CD4-positive, alpha-beta T cell treated with Interleukin-6 at 100 ng/mL for 8 hours (primary cell): ENCODE measurements at regions not wholly inside any gene's neighbourhood (a gene's known extent, or its start where the extent isn't known, plus 50 kb on each side); places are given as distances from the start of the nearest gene placed in this dataset.

Source experiments
- DNase-seq: peaks from one replicate; pipeline ENCODE4 v3.0.0-alpha.2; 2020; ENCODE audit warnings: mixed read lengths, low spot score

DNA sequence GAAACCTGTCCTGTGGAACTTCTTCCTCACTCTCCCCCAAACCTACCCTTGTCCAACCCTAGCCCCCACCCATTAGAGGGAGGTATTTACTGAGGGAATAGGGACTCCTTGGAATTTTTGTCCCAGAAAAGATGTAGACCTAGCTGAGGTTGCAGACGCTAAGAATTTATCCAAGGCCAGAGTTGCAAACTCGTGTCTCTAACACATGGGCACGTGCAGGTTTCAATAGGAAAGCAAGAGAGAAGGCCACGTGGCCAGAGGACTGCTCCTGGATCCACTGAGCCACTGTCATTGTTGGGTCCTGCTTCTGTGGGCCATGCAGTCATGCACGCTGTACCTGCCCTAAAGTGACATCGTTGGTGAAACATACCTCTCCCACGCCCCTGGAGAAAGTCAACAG is 243.4 kb upstream of the KCNG1 start:
- DNase-seq, result no peak

- no peak for DNase-seq
Observed at GRCh38 chr20:51265361-51265760, 242.5 kb upstream of the KCNG1 start.

DNA sequence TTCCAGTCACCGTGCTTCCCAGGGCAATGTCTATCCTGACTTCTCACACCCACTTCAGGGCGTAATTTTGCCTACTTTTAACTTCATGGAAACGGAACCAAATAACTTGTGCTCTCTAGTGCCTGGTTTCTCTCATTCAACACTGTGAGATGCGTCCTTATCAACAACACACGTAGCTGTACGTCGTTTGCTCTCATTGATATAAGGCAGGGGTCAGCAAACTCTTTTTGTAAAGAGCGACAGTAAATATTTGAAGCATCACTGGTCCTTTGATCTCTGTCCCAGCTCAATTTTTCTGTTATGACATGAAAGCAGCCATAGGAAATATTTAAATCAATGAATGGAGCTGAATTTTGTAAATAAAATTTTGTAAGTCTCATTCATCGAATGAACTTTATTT is 239.3 kb upstream of the KCNG1 start:
- DNase-seq, result no peak

DNA sequence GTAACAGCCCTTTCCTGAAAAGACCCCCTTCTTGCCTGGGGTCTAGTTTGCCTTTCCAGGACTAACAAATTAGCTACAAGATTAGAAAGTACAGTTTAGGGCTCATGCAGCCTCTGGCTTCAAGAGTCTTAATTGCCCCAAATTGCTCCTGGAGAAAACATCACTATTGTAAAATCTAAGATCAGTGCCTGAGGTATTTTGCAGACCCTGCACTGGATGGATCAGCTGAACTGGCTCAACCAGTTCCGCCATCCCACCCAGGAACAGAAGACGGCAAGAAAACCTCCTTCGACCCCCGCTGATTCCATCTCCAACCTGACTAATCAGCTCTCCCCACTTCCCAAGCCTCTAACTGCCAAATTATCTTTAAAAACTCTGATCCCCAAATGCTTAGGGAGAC is 236.5 kb upstream of the KCNG1 start:
- DNase-seq, result no peak

- no peak for DNase-seq
Observed at GRCh38 chr20:51258582-51259165, 235.8 kb upstream of the KCNG1 start.

DNA sequence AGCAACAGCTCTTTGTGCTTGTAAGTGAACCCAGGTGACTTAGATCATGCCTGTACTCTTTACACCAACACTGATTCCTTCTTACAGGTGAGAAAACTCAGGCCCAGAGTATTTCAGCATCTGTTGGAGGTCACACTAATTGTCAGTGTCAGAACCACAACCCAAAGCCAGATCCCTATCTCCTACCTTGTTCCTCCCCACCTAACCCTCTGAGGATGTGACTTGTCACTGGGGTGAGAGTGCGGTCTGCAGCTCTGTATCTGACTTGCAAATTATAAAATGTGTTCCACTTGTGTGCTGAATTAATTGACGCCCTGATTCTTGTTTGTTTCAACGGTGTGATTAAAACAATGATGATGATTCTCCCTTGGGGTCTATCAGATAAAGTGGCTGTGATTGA is 232.5 kb upstream of the KCNG1 start:
- DNase-seq, result no peak

- DNase-seq, result no peak
Observed at GRCh38 chr20:51253280-51253679, 230.4 kb upstream of the KCNG1 start.

DNA sequence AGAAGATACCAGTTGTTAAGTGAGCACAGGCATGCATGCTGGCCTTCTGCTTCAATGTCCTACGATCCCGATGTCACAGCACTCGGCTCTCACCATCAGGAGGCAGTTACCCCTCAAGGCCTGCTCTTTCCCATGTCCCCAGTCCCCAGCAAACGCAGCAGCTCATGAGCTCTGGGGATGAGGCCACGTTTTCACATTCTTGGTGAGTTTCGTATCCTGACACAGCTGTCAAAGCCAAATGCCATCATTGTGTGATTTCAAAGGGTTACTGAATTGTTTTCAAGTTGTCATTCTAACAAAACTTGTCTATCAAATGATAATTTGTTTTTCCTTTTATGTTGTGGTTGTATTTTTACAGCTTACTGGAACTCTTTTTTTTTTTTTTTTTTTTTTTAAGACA is 226.9 kb upstream of the KCNG1 start:
- no peak for DNase-seq

GRCh38 chr20:51249215-51249614 is 226.3 kb upstream of the KCNG1 start:
- DNase-seq, result no peak

GRCh38 chr20:51244466-51244865 is 221.6 kb upstream of the KCNG1 start:
- DNase-seq, result no peak

DNA sequence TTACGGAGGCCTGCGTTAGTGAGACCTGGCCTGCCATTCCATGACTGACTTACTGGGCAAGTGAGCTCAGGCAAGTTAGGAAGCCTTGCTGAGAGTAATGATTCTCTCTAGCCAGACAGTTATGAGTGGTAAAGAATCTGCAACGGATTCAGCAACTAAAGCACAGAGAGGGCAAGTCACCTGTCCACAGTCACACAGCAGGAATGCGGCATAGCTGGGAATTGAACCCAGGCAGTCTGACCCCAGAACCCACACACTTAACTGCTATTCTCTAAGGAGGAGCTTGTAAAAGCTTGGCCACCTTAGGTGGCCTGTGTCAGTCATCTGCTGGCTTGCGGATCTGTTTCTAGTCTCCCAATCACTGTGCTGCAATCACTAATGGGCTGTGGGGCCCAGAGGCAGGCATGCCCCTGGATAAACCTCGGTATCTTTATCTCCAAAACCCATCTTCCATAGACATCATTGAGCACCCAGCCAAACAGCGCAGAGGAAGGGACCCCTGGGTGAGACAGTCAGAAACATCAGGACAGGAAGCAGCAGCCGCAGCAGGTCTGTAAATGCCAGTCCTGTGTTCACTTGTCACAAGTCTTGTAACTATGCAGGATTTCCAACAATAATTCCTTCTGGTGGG is 215.9 kb upstream of the KCNG1 start:
- no peak for DNase-seq

DNA sequence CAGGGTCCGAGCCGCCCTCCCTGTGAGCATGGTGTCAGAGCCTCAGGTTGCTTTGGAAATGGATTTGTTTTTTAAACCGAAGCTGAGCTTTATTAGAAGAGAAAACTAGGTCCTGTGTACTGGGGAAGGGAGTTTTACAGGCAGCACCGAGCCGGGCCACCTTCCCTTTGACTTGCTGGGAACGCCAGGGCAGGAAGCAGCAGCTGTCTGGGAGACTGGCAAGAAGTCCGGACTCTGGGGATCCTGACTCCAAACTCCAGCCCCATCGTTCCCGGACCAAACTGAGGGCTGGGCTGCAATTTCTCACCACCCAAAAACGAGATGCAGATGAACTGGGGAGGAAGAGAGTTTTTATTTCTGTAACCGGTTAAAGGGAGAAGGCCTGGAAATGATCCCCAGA is 214.9 kb upstream of the KCNG1 start:
- no peak for DNase-seq

GRCh38 chr20:51237278-51237677 is 214.4 kb upstream of the KCNG1 start:
- no peak for DNase-seq

DNA sequence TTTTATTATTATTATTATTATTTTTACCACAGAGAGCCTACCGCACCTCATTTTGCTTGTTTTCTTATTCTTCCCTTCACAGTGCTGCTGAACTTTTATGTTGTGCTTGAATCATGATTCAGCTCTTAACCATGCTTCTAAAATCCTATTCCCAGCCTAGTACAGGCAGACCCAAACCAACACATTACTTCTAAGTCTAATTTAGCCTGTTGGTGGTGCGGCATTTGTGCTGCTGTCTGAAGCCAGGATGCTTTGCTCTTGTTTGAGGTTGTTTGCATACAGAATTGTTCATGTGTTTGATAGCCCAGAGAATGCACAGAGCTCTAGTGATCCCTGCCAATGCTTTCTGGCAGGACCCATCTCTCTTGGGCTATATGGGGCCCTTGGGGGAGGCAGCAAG is 213.5 kb upstream of the KCNG1 start:
- DNase-seq, result no peak

- DNase-seq, result no peak
Observed at GRCh38 chr20:51233345-51233744, 210.4 kb upstream of the KCNG1 start.

DNA sequence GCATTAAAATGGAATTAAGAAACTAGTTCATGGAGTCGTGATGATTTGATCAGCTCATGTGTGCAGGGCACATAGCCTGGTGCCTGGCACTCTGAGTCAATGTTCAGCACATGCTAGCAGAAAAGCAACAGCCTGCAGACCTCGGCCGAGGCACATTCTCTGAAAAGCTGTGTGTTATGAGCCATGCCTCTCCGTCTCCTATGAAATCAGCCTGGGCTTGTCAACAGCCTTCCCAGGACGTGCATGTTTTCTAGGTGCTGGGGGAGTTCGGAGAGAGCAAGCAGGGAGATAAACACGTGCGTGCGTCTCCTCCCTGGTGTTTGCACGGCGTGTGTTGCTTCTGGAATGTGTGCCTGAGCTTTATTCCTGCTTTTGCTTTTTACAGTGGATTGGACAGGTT is 207.8 kb upstream of the KCNG1 start:
- no peak for DNase-seq

DNA sequence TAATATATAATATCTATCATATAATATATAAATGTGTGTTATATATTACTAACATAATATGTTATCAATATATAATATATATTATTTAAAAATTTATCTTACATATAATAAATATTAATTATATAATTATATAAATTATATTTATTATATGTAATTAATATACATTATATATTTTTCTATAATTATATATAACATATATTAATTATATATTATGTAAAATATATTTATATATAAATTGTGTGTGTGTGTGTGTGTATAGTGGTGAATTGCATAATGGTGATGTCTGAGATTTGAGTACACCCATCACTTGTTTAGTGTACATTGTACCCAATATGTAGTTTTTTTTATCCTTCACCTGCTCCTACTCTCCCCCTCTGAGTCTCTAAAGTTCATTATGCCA is 205.9 kb upstream of the KCNG1 start:
- DNase-seq, result no peak

GRCh38 chr20:51227744-51228143 is 204.8 kb upstream of the KCNG1 start:
- DNase-seq, result no peak

DNA sequence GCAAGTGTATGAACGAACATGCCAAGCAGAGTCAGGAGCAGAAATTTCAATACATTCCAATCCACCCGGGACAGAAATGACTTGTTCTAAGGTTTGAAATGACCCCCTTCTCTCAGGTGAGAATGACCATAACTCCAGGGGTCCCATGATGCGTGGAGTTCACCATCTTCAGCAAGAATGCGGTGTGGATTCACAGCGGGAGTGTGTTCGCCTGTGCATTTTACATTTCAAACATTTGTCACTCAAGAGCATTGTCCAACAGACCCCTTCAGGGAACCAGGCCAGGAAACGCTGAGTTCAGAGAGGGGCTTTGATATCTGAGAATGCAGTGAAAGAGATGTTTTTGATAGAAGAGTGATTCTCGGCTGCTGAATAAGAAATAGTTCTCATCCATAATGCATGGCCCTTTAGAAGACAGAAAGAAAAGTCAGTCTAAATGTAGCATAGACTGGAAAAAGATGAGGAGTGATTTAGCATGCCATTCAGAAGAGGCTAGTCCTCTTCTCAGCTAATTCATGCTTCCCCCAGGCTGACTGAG is 200.3 kb upstream of the KCNG1 start:
- no peak for DNase-seq

GRCh38 chr20:51221791-51222408 is 199.0 kb upstream of the KCNG1 start:
- no peak for DNase-seq

DNA sequence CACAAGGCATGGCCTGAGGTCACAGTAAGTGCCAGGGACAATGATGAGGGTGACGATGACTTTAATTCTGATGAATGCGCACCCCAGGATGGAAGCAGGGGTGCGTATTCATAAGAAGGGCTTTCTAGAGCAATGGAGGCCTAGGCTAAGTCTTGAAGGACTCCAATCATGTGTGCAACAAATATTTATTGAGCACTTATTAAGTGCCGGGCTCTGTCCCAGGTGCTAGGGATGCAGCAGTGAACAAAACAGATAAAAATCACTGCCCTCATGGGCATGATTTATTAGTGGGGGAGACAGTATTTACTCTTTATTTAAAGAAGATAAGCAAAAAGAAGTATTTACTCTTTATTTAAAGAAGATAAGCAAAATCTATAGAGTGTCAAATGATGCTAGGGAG is 198.2 kb upstream of the KCNG1 start:
- no peak for DNase-seq

- peak; percentile 32 for DNase-seq
Observed at GRCh38 chr20:51220293-51220706, 197.4 kb upstream of the KCNG1 start.

DNA sequence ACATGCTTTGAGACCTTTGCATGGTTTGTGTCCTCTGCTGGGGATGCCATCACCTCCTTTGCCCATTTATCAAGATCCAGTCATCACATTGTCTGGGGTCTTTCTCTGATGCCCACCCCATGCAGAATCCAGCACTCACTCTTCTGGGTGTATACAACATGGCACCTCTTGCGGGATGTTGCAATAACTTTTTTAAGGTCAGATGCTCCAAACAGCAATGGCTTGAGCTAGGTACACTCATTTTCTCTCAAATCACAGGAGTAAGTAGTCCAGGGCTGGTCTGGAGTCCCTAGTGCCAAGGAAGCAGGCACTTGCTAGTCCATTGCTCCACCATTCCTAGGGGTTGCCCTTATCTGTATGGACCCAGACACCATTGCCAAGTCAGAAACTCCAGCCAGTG is 196.6 kb upstream of the KCNG1 start:
- no peak for DNase-seq

DNA sequence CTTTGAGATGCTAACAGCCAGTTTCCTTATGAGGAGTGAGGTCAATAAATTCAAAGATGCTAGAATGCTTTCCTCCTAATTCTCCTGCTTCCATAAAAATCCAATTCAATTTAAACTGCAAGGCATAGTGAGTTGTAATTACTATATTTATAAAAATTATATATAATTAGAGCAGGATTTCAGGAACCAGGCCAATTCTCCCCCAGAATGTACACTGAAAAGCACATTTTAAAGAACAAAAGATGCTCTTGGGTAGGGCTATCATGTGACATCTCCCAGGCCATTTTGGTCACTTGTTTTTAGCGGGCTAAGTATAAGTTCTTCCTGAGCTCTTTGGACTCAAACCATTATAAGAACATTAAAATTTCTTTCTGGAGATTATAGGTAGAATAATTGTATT is 195.7 kb upstream of the KCNG1 start:
- DNase-seq, result no peak
